SK-N-SH (cell line): ENCODE measurements at regions not wholly inside any gene's neighbourhood (a gene's known extent, or its start where the extent isn't known, plus 50 kb on each side); places are given as distances from the start of the nearest gene placed in this dataset.

Experiments used
- CHD2 ChIP-seq: fragments of 150-350 bp; IDR thresholded peaks from 2 replicates; pipeline ENCODE4 v1.6.1; 2018; ENCODE audit warnings: low read length; ENCODE audit not compliant: partially characterized antibody
- CTCF ChIP-seq: fragments of 200-600 bp; sonication (generic); IDR thresholded peaks from 2 replicates; pipeline ENCODE4 v1.6.1; 2017; ENCODE audit warnings: antibody characterized with exemption, mild to moderate bottlenecking, moderate library complexity
- EP300 ChIP-seq, 2 experiments: IDR thresholded peaks; 2 replicates each; pipeline versions ENCODE4 v1.4.0 to v1.6.1; 2012; ENCODE audit warnings: borderline replicate concordance in 1 of 2, low read depth in 1 of 2, low read length in 1 of 2
- TAF1 ChIP-seq: IDR thresholded peaks from 2 replicates; pipeline ENCODE4 v1.6.1; 2012; ENCODE audit warnings: low read depth, mild to moderate bottlenecking, low read length, moderate library complexity, borderline replicate concordance

- TF ChIP-seq TAF1 (no peak), CTCF (no peak), CHD2 (no peak), EP300 (IDR thresholded peaks at IDR 0.05; ENCODE audit: borderline replicate concordance in 1 of 2, low read depth in 1 of 2, low read length in 1 of 2) (no peak)
Observed at GRCh38 chr2:78476619-78477229, 548.8 kb upstream of the REG3G start.
